ENCODE measurements at regions not wholly inside any gene's neighbourhood (a gene's known extent, or its start where the extent isn't known, plus 50 kb on each side); places are given as distances from the start of the nearest gene placed in this dataset.

DNA sequence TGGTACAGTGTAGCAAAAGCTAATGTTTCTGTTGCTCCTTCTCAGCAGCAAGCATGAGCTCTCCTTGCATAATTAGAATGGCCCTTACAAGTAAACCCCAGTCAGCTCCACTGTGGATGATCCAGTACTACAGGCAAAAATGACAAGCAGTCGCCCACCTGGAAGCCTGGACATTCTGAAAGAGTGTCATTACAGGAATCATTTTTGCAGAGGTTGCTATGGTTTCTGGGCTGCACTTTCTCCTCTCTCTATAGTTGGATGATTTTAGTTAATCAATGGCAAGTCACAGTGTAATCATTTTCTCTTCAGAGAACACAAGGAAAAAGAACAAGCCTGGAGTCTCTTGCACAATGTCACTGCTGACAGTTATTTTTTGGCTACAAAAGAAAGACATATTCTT lies 102.9 kb upstream of the MYO3A start:
- TF ChIP-seq, protein P1, sequence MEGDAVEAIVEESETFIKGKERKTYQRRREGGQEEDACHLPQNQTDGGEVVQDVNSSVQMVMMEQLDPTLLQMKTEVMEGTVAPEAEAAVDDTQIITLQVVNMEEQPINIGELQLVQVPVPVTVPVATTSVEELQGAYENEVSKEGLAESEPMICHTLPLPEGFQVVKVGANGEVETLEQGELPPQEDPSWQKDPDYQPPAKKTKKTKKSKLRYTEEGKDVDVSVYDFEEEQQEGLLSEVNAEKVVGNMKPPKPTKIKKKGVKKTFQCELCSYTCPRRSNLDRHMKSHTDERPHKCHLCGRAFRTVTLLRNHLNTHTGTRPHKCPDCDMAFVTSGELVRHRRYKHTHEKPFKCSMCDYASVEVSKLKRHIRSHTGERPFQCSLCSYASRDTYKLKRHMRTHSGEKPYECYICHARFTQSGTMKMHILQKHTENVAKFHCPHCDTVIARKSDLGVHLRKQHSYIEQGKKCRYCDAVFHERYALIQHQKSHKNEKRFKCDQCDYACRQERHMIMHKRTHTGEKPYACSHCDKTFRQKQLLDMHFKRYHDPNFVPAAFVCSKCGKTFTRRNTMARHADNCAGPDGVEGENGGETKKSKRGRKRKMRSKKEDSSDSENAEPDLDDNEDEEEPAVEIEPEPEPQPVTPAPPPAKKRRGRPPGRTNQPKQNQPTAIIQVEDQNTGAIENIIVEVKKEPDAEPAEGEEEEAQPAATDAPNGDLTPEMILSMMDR (IDR thresholded peaks at IDR 0.05): no peak
- TF ChIP-seq POLR2A (IDR thresholded peaks at IDR 0.05): no peak
- TF ChIP-seq POLR2AphosphoS5 (IDR thresholded peaks at IDR 0.05): no peak
- no peak for TF ChIP-seq EP300 (IDR thresholded peaks at IDR 0.05)
